T-helper 17 cell (primary cell): ENCODE measurements at regions not wholly inside any gene's neighbourhood (a gene's known extent, or its start where the extent isn't known, plus 50 kb on each side); places are given as distances from the start of the nearest gene placed in this dataset.

ENCODE experiments used
- ATAC-seq: fragments of 150-1000 bp; cut with Tn5 transposase; 2 replicates; pipeline ENCODE4 v1.10.0; 2021; ENCODE audit warnings: mild to moderate bottlenecking, moderate library complexity
- DNase-seq, 3 donors: peaks; one replicate each; pipeline versions ENCODE4 v3.0.0 to v3.0.0-alpha.2; 2020 to 2021
- H3K9me3 ChIP-seq: one replicate; pipeline ENCODE4 v1.7.0; 2013; ENCODE audit warnings: low read length, mild to moderate bottlenecking; ENCODE audit not compliant: control insufficient read depth, poor library complexity, severe bottlenecking
- H3K27ac Mint-ChIP-seq: one replicate; pipeline ENCODE4 v1.8.0; 2022; ENCODE audit warnings: mild to moderate bottlenecking, moderate library complexity, mixed read lengths
- H3K27me3 Mint-ChIP-seq: one replicate; pipeline ENCODE4 v1.8.0; 2022; ENCODE audit warnings: mixed read lengths
- H3K36me3 Mint-ChIP-seq: one replicate; pipeline ENCODE4 v1.8.0; 2022; ENCODE audit warnings: low read depth, mixed read lengths
- H3K4me1 Mint-ChIP-seq: one replicate; pipeline ENCODE4 v1.8.0; 2022; ENCODE audit warnings: mild to moderate bottlenecking, mixed read lengths
- H3K4me3 Mint-ChIP-seq: one replicate; pipeline ENCODE4 v1.8.0; 2022; ENCODE audit warnings: mild to moderate bottlenecking, moderate library complexity, mixed read lengths

DNA sequence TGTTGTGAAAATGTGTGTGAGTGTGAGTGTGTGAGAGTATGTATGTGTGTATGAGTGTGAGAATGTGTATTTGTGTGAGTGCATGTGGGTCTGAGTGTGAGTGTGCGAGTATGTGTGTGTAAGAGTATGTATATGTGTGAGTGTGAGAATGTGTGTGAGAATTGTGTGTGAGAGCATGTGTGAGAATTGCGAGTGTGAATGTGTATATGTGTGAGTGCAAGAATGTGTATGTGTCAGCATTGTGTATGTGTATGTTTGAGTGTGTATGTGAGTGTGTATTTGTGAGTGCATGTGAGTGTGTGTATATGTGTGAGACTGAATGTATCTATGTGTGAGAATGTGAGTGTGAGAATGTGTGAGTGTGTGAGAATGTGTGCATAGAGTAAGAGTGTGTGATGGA lies 72.0 kb upstream of the PCBD1 start:
- Mint-ChIP-seq H3K36me3 (no peaks in the 10 kb centered on the region), H3K27me3 (peaks cover 7% of the 10 kb centered on the region), H3K4me3 (no peak overlapping the region), H3K4me1 (no peaks in the 10 kb centered on the region), H3K27ac (no peak overlapping the region)
- no peaks in the 10 kb centered on the region for H3K9me3 ChIP-seq
- no peak for ATAC-seq
- DNase-seq: no peak

DNA sequence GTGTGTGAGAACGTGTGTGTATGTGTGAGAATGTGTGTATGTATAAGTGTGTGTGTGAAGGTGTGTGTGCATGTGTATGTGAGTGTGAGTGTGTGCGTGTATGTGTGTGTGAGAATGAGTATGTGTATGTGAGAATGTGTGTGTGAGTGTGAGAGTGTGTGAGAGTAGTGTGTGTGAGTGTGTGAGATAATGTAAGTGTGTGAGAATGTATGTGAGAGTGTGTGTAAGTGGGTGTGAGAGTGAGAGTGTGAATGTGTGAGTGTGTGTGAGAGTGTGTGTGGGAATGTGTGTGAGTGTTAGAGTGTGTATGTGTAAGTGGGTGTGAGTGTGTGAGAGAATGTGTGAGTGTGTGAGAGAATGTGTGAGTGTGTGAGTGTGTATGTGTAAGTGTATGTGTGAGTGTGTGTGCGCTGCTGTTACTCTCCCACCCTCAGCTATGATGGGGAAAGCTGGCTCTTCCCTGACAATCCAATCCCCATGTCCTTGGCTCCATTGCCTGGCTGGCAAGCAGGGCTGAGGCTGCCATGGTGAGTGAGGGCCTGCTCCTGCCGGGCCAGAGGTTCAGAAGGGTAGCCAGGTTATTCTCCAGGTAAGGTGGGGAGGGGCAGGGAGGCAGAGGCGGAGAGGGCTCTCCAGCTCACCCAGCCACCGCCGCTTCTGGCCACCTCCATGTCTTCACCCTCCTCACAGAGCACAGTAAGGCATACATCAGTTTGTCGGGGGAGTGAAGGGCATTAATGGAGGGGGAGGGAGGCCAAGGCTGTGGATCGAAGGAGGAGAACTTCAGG lies 72.6 kb upstream of the PCBD1 start:
- Mint-ChIP-seq H3K4me1 (no peaks in the 10 kb centered on the region), H3K27ac (no peak overlapping the region), H3K36me3 (no peaks in the 10 kb centered on the region), H3K27me3 (peaks cover 12% of the 10 kb centered on the region), H3K4me3 (no peak overlapping the region)
- no peaks in the 10 kb centered on the region for H3K9me3 ChIP-seq
- ATAC-seq: no peak
- no peak for DNase-seq

DNA sequence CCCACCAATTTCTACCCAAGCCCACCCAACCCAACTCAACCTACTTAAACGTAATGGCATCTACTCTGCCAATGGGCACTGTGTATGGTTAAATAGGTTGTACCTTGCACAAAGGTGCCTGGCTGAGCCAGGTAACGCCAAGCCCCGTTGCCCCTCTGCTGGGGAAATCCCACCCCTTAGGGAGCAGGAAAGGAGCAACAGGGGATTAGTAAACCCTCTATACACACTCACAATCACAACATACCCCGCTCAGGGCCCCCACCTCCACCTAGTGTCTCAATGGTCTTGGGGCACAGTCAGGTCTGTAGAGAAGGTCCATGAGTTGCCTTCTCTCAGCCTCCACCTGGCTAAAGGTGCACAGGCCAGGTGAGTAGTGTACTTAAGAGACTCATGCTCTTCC lies 74.3 kb upstream of the PCBD1 start:
- no peaks in the 10 kb centered on the region for H3K9me3 ChIP-seq
- DNase-seq (no peak), ATAC-seq (no peak)
- H3K27me3 Mint-ChIP-seq: peaks cover 24% of the 10 kb centered on the region
- no peaks in the 10 kb centered on the region for H3K4me1 Mint-ChIP-seq
- H3K27ac Mint-ChIP-seq: no peak overlapping the region
- H3K36me3 Mint-ChIP-seq: no peaks in the 10 kb centered on the region
- no peak overlapping the region for H3K4me3 Mint-ChIP-seq

DNA sequence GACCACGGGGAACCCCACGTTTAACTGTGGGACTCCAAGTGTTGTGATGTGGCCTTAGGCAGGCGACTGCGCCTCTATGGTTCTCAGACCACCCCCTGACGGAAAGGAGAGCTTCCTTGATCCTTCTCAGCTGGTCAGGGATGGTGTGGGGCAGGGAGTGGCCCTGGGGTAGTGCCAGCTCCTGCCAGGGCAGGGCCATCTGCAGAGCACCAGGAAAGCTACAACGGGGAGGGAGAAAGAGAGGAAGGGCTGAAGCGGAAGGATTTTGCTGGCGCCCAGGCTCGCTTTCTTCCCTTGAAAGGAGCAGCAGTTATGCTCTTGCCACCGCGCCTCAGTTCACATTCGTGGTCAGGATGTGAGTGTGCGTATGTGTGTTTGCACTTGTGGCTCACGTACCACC lies 74.9 kb upstream of the PCBD1 start:
- ATAC-seq: no peak
- Mint-ChIP-seq H3K4me3 (no peak overlapping the region), H3K27ac (no peak overlapping the region), H3K27me3 (peaks cover 25% of the 10 kb centered on the region), H3K4me1 (no peaks in the 10 kb centered on the region), H3K36me3 (no peaks in the 10 kb centered on the region)
- H3K9me3 ChIP-seq: no peaks in the 10 kb centered on the region
- no peak for DNase-seq

DNA sequence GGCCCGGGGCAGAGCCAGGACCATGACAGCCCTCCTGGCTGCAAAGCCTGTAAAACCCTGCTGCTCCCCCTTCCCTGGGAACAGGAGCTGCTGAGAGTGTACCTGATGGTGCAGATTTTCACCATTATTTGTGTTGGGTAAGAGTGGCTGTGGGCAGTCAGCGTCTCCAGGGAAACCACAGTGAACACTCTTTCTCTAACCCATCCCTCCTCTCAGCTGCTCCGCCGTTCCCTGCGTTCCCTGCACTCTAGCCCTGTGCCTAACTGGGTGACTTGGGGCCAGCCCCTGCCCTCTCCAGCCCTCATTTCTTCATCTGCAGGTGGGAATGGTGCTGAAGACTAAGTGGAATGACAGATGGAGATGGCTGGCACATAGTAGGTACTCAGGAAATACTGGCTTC lies 75.9 kb upstream of the PCBD1 start:
- H3K4me3 Mint-ChIP-seq: no peak overlapping the region
- H3K4me1 Mint-ChIP-seq: no peaks in the 10 kb centered on the region
- no peaks in the 10 kb centered on the region for H3K36me3 Mint-ChIP-seq

DNA sequence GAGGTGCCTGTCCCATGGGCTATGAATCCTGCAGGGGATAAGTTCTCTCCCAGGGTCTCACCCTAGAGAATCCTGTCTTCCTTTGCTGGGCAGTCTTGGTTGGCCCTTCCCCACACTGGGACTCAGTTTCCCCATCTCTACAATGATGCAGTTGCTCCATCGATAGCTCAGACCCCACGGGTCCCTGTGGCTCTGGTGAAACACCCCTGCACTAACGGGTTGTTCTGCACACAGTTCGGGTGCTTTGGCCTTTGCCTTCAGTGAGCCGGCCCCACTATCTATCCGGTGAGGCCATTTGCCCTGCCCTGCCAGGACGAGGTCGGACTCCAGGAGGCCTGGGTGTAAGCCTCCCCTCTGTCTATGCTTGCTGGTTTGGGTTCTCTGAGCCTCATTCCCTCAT lies 76.5 kb upstream of the PCBD1 start:
- no peak overlapping the region for H3K27ac Mint-ChIP-seq
- H3K4me1 Mint-ChIP-seq: no peaks in the 10 kb centered on the region
- no peaks in the 10 kb centered on the region for H3K9me3 ChIP-seq
- H3K27me3 Mint-ChIP-seq: peaks cover 40% of the 10 kb centered on the region
- H3K4me3 Mint-ChIP-seq: no peak overlapping the region
- no peak for ATAC-seq
- DNase-seq: no peak
- no peaks in the 10 kb centered on the region for H3K36me3 Mint-ChIP-seq

More for the DNA sequence above, 75.9 kb upstream of the PCBD1 start:
- H3K27ac Mint-ChIP-seq: no peak overlapping the region
- H3K9me3 ChIP-seq: no peaks in the 10 kb centered on the region
- peaks cover 35% of the 10 kb centered on the region for H3K27me3 Mint-ChIP-seq
- ATAC-seq (no peak), DNase-seq (no peak)

DNA sequence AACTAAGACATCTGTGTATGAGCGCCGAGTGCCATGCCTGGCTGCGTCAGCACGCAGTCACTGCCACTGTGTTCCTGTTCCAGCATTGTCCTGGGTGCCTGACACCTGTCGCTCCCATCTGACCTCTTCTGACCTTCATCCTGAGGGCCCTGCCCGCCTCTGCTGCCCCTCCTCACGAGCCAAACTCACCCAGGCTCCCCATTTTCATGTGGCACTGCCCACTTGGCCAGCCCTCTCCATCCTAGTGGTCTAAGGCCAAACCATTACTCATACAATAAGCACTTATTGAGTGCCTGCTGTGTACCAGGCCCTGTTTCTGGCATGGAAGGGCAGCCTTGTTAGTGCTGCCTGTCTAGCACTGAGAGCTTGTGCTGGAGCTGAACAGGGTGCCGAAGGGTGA lies 77.2 kb upstream of the PCBD1 start:
- ATAC-seq (no peak), DNase-seq (no peak)
- H3K4me1 Mint-ChIP-seq: no peaks in the 10 kb centered on the region
- H3K9me3 ChIP-seq: no peaks in the 10 kb centered on the region
- peaks cover 47% of the 10 kb centered on the region for H3K27me3 Mint-ChIP-seq
- H3K36me3 Mint-ChIP-seq: no peaks in the 10 kb centered on the region
- no peak overlapping the region for H3K27ac Mint-ChIP-seq
- H3K4me3 Mint-ChIP-seq: no peak overlapping the region

DNA sequence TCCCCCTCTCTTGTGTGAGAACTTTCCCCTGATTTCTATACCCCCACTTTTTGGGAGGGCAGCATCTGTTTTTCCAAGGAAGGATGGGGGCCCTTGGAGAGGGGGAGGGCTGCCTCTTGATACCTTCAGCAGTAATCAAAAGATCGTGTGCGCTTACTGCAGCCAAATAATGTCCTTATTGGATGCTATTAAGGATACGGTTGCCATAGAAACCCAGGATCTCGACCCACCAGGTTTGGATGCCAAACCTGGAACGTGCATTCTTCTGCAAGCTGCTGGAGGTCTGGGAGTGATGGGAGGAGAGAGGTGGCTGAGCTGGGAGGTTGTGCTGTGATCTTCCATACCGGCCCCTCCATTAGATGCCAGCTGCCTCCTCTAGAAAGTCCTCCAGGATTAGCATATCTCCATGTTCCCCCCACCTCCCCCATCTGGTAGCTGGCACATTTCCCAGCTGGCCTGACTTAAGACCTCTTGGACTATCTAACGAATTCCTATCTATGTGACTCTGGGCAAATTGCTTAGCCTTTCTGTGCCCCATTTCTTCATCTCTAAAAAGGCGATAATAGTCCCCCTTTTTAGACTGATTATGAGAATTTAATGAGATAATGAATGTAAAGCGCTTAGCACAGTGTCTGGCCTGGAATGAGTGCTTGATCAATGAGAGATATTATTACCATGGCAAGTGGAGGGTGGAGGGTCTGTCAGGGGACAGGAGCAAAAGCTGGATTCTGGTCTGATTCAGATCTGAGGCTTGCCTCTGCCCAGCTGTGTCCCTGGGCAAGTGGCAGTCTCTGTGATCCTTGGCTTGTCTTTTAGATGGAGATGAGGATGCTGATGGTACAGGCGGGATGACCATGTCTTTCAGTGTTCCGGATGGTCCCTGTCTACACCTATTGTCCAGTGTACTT lies 78.5 kb upstream of the PCBD1 start:
- DNase-seq (no peak), ATAC-seq (no peak)
- no peaks in the 10 kb centered on the region for H3K36me3 Mint-ChIP-seq
- no peaks in the 10 kb centered on the region for H3K9me3 ChIP-seq
- no peak overlapping the region for H3K4me3 Mint-ChIP-seq
- H3K27ac Mint-ChIP-seq: no peak overlapping the region
- H3K4me1 Mint-ChIP-seq: no peaks in the 10 kb centered on the region
- H3K27me3 Mint-ChIP-seq: peaks cover 55% of the 10 kb centered on the region

DNA sequence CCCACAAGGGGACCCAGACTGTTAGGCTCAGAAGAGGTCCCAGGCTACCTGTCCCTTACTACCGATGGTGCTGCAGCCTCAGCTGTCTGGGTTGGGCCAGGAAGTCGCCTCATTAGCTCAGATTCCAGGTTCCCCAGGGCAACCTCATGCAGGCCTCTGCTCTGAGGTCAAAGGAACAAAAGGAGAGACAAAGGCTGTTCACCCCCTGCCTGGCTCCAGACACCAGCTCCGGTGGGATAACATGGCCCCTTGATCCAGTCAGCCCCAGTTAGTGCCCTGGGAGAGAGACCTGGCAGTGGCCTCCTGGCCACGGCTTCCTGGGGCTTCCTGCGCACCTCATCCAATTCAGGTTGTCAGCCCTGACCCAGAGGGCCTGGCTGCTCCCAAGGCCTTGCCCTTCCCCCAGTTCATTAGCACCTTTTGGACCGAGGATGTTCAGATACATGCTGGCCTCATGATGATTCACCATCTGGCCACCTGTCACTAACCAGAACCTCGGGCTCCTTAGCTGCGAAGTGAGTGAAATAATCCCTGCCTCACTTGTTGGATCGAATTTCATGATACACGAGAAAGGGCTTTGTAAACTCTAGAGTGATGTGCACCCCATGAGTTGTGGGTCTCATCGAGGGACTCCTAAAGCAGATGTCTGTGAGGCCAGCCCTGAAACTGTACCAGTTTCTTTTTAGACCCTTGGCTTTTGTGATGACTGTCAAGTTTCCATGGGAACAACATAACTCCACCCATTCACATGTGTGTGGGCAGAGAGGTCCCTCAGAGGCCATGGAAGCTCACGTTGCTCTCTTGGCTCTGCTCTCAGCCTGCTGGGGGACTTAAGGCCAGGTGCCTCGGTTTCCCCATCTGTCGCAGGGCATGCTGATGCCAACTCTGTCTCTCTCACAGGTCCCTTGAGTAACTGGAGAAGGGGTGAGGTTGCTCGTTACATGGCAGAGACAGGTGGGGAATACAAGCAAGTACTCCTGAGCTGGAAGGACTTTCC lies 79.5 kb upstream of the PCBD1 start:
- no peaks in the 10 kb centered on the region for H3K4me1 Mint-ChIP-seq
- no peaks in the 10 kb centered on the region for H3K9me3 ChIP-seq
- DNase-seq: no peak
- H3K4me3 Mint-ChIP-seq: no peak overlapping the region
- no peaks in the 10 kb centered on the region for H3K36me3 Mint-ChIP-seq
- no peak for ATAC-seq
- H3K27me3 Mint-ChIP-seq: peaks cover 61% of the 10 kb centered on the region
- H3K27ac Mint-ChIP-seq: no peak overlapping the region

DNA sequence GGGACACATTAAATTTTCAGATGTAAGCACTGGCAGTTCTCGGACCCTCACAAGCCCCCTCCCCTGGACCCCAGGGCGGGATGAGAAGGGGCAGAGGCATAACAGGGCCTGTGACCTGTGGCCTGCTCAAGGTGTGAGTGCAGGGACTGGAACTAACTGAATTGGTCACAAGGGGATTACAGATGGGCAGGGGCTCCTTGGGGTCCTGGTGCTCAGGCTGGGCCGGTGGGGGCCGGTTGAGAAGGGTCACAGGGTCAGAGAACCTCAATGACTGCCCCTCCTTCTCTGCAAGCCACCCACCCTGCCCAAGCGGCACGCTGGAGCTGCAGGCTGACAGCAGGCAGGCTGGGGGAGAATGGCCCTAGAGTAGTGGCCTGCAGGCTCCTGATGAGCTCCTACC lies 80.8 kb upstream of the PCBD1 start:
- no peaks in the 10 kb centered on the region for H3K9me3 ChIP-seq
- Mint-ChIP-seq H3K27me3 (peaks cover 54% of the 10 kb centered on the region), H3K4me3 (no peak overlapping the region), H3K27ac (no peak overlapping the region), H3K36me3 (no peaks in the 10 kb centered on the region), H3K4me1 (no peaks in the 10 kb centered on the region)
- no peak for DNase-seq
- ATAC-seq: no peak

DNA sequence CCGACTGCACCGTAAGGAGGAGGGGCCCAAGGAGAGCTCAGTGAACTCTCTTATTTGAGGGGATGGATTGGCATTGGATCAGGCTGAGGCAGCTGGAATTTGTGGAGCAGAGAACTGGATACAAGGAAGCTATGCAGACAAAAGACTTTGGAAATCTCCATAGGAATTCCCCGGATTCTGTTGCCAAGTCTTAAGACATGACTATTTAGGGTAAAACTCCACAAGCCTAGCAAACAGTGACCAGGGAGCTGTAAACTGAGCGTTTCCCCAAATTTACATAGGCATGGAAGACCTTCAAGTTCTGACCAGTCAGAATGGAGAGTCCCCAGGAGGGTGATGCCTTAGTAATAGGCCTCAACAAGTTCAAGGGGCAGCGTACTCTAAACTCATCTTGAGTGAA lies 82.5 kb upstream of the PCBD1 start:
- Mint-ChIP-seq H3K4me1 (no peaks in the 10 kb centered on the region), H3K36me3 (no peaks in the 10 kb centered on the region), H3K27ac (no peak overlapping the region), H3K4me3 (no peak overlapping the region), H3K27me3 (peaks cover 60% of the 10 kb centered on the region)
- DNase-seq (no peak), ATAC-seq (no peak)
- H3K9me3 ChIP-seq: no peaks in the 10 kb centered on the region

DNA sequence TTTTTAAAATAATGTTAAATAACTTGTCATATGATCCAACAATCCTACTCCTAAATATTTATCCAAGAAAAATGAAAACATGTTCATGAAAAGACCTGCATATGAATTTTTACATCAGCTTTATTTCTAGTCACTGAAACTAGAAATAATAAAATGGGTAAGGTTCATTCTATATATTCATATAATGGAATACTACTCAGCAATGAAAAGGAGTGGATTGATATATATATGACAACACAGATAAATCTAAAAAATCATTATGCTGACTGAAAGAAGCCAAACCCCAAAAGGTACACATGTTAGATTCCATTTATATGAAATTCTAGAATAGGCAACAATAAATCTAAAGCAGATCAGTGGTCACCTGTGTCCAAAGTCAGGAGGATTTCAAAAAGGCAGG lies 84.9 kb upstream of the PCBD1 start:
- no peak overlapping the region for H3K4me3 Mint-ChIP-seq
- H3K27me3 Mint-ChIP-seq: peaks cover 50% of the 10 kb centered on the region
- no peak overlapping the region for H3K27ac Mint-ChIP-seq
- H3K9me3 ChIP-seq: no peaks in the 10 kb centered on the region
- H3K4me1 Mint-ChIP-seq: no peaks in the 10 kb centered on the region
- DNase-seq (no peak), ATAC-seq (no peak)
- H3K36me3 Mint-ChIP-seq: no peaks in the 10 kb centered on the region

DNA sequence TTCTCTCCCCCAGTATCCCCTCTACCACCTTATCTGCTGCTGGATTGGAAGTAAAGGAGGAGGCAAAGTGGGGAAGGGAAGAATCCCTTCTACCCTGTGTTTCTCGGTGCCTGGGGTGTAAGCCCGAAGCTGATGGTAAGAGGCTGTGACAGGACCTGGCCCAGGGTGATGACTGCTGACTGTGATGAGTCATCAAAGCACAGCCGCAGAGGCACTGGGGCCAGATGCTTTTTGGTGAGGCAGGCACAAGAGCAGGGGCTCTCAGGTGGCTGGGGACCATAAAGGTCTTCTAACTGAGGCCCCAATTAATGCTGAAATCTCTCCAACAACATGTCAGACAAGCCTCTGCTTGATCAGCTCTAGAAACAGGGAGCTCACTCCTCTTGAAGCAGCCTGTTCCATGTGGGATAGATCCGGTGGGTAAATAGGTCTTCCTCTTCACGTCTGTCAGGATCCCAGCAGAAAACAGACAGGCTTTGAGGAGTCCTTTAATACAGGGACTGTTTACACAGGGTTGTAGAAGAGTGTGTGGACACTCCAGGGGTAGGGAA lies 86.1 kb upstream of the PCBD1 start:
- H3K9me3 ChIP-seq: no peaks in the 10 kb centered on the region
- no peaks in the 10 kb centered on the region for H3K4me1 Mint-ChIP-seq
- no peaks in the 10 kb centered on the region for H3K36me3 Mint-ChIP-seq
- DNase-seq: no peak
- ATAC-seq: no peak
- peaks cover 46% of the 10 kb centered on the region for H3K27me3 Mint-ChIP-seq
- no peak overlapping the region for H3K27ac Mint-ChIP-seq
- no peak overlapping the region for H3K4me3 Mint-ChIP-seq
